Sigmoid colon (tissue), 6 donors: ENCODE measurements at regions not wholly inside any gene's neighbourhood (a gene's known extent, or its start where the extent isn't known, plus 50 kb on each side); places are given as distances from the start of the nearest gene placed in this dataset.

Experiments used
- DNase-seq: peaks from one replicate; pipeline ENCODE4 v3.0.0-alpha.2; 2019
- H3K27ac ChIP-seq, 4 donors: fragments of 200-600 bp; sonication (generic); one replicate each; pipeline ENCODE4 v1.5.1; 2016 to 2019; ENCODE audit warnings: mild to moderate bottlenecking in 1 of 4
- H3K27me3 ChIP-seq, 3 donors: fragments of 200-600 bp; sonication (generic); one replicate each; pipeline ENCODE4 v1.5.1; 2019; ENCODE audit warnings: mild to moderate bottlenecking in 1 of 3
- H3K36me3 ChIP-seq, 4 donors: fragments of 200-600 bp; sonication (generic); one replicate each; pipeline ENCODE4 v1.5.1; 2016 to 2019
- H3K4me1 ChIP-seq, 4 donors: fragments of 200-600 bp; sonication (generic); one replicate each; pipeline ENCODE4 v1.5.1; 2017 to 2019
- H3K4me3 ChIP-seq, 4 donors: fragments of 200-600 bp; sonication (generic); one replicate each; pipeline ENCODE4 v1.5.1; 2017 to 2019; ENCODE audit warnings: mild to moderate bottlenecking in 2 of 4, moderate library complexity in 1 of 4
- H3K9me3 ChIP-seq, 4 donors: fragments of 200-600 bp in 3 of 4; sonication (generic) in 3 of 4; one replicate each; pipeline versions ENCODE4 v1.5.1 to v1.6.1; 2013 to 2019
- CTCF ChIP-seq, 4 experiments: fragments of 450-650 bp in 3 of 4; fragments of 200-600 bp in 1 of 4; IDR thresholded peaks; one replicate each; pipeline ENCODE4 v1.5.1; 2016 to 2019; ENCODE audit warnings: antibody characterized with exemption in 4 of 4, mild to moderate bottlenecking in 3 of 4, moderate library complexity in 2 of 4
- EP300 ChIP-seq, 4 donors: sonication (generic); formaldehyde crosslinking; IDR thresholded peaks; one replicate each; pipeline ENCODE4 v1.6.1; 2017; ENCODE audit warnings: antibody characterized with exemption in 4 of 4
- POLR2A ChIP-seq, 2 donors: fragments of 450-650 bp; IDR thresholded peaks; one replicate each; pipeline ENCODE4 v1.6.1; 2016; ENCODE audit warnings: antibody characterized with exemption in 2 of 2, mild to moderate bottlenecking in 2 of 2, moderate library complexity in 2 of 2
- POLR2AphosphoS5 ChIP-seq, 4 donors: sonication (generic); formaldehyde crosslinking; IDR thresholded peaks; one replicate each; pipeline ENCODE4 v1.6.1; 2017; ENCODE audit warnings: antibody characterized with exemption in 4 of 4
- WGBS, 2 donors: extraction: QIAGEN DNeasy Blood & Tissue Kit; methylation state at CpG; one replicate each; pipeline ENCODE4 v1.1.7; 2013; 5-methylcytosine and 5-hydroxymethylcytosine counted together
- intact Hi-C: fragments of 100-400 bp; cut with DNase I; formaldehyde crosslinking; loops from one replicate; pipeline ENCODE4 v1.15.1; 2023
- donor health status: healthy with polysubstance abuse.
- donor health status: healthy.

- Histone ChIP-seq H3K4me1 (no peaks in the 10 kb centered on the region), H3K27me3 (no peaks in the 10 kb centered on the region), H3K4me3 (no peak overlapping the region), H3K27ac (no peak overlapping the region), H3K36me3 (no peaks in the 10 kb centered on the region), H3K9me3 (no peaks in the 10 kb centered on the region)
- no peak for DNase-seq
- intact Hi-C loops: no loop called here
- TF ChIP-seq POLR2AphosphoS5 (IDR thresholded peaks at IDR 0.05): no peak
- TF ChIP-seq EP300 (IDR thresholded peaks at IDR 0.05): no peak
- TF ChIP-seq CTCF (IDR thresholded peaks at IDR 0.05): no peak
- no peak for TF ChIP-seq POLR2A (IDR thresholded peaks at IDR 0.05)
- 87 to 89% methylated on average over 1 of the region's 1 CpG for WGBS, 2 donors
Measured at GRCh38 chr5:116658830-116659229, 84.2 kb upstream of the SEMA6A start.

- H3K4me1 ChIP-seq: no peaks in the 10 kb centered on the region
- H3K27ac ChIP-seq: no peak overlapping the region
- TF ChIP-seq POLR2AphosphoS5 (IDR thresholded peaks at IDR 0.05): no peak
- no peak for TF ChIP-seq CTCF (IDR thresholded peaks at IDR 0.05)
- no peak for TF ChIP-seq EP300 (IDR thresholded peaks at IDR 0.05)
- TF ChIP-seq POLR2A (IDR thresholded peaks at IDR 0.05): no peak
- H3K9me3 ChIP-seq: no peaks in the 10 kb centered on the region
- no peaks in the 10 kb centered on the region for H3K36me3 ChIP-seq
- no peaks in the 10 kb centered on the region for H3K27me3 ChIP-seq
- no peak overlapping the region for H3K4me3 ChIP-seq
- intact Hi-C loops: no loop called here
- no peak for DNase-seq
Measured at GRCh38 chr5:116658141-116658540, 83.5 kb upstream of the SEMA6A start.

- no peaks in the 10 kb centered on the region for H3K4me1 ChIP-seq
- no peak overlapping the region for H3K27ac ChIP-seq
- DNase-seq: no peak
- no peaks in the 10 kb centered on the region for H3K27me3 ChIP-seq
- H3K36me3 ChIP-seq: no peaks in the 10 kb centered on the region
- TF ChIP-seq POLR2A (IDR thresholded peaks at IDR 0.05) (no peak), EP300 (IDR thresholded peaks at IDR 0.05) (no peak), CTCF (IDR thresholded peaks at IDR 0.05) (no peak), POLR2AphosphoS5 (IDR thresholded peaks at IDR 0.05) (no peak)
- no peak overlapping the region for H3K4me3 ChIP-seq
- no peaks in the 10 kb centered on the region for H3K9me3 ChIP-seq
- intact Hi-C loops: no loop called here
- WGBS, 2 donors: 94 to 97% methylated on average over 3 of the region's 3 CpGs
Measured at GRCh38 chr5:116655431-116655830, 80.8 kb upstream of the SEMA6A start.

- no peak for DNase-seq
- no peak overlapping the region for H3K4me3 ChIP-seq
- WGBS, 2 donors: 93 to 97% methylated on average over 3 of the region's 3 CpGs
- no peaks in the 10 kb centered on the region for H3K4me1 ChIP-seq
- intact Hi-C loops: no loop called here
- no peaks in the 10 kb centered on the region for H3K36me3 ChIP-seq
- no peaks in the 10 kb centered on the region for H3K9me3 ChIP-seq
- TF ChIP-seq POLR2A (IDR thresholded peaks at IDR 0.05): no peak
- no peak for TF ChIP-seq POLR2AphosphoS5 (IDR thresholded peaks at IDR 0.05)
- no peak for TF ChIP-seq EP300 (IDR thresholded peaks at IDR 0.05)
- no peak for TF ChIP-seq CTCF (IDR thresholded peaks at IDR 0.05)
- no peaks in the 10 kb centered on the region for H3K27me3 ChIP-seq
- H3K27ac ChIP-seq: no peak overlapping the region
Measured at GRCh38 chr5:116654925-116655324, 80.3 kb upstream of the SEMA6A start.

- Histone ChIP-seq H3K27ac (peak overlapping the region in 1 of 4 donors; percentile 13), H3K4me3 (no peak overlapping the region), H3K27me3 (no peaks in the 10 kb centered on the region), H3K9me3 (no peaks in the 10 kb centered on the region), H3K36me3 (no peaks in the 10 kb centered on the region), H3K4me1 (no peaks in the 10 kb centered on the region)
- WGBS, 2 donors: 57% methylated on average over 3 of the region's 3 CpGs
- intact Hi-C loops: no loop called here
- no peak for DNase-seq
- no peak for TF ChIP-seq CTCF (IDR thresholded peaks at IDR 0.05)
- TF ChIP-seq POLR2AphosphoS5 (IDR thresholded peaks at IDR 0.05): peak in 3 of 4 donors; percentile 24 to 40 (median 33)
- TF ChIP-seq EP300 (IDR thresholded peaks at IDR 0.05): no peak
- TF ChIP-seq POLR2A (IDR thresholded peaks at IDR 0.05): no peak
Measured at GRCh38 chr5:116652903-116653302, 78.3 kb upstream of the SEMA6A start.
